GM10266 (cell line): ENCODE measurements at regions not wholly inside any gene's neighbourhood (a gene's known extent, or its start where the extent isn't known, plus 50 kb on each side); places are given as distances from the start of the nearest gene placed in this dataset.

Experiments used
- DNase-seq: peaks from one replicate; pipeline ENCODE4 v3.0.0; 2012; ENCODE audit errors: extremely low spot score
- CTCF ChIP-seq: IDR thresholded peaks from 2 replicates; pipeline ENCODE4 v1.5.1; 2012; ENCODE audit warnings: mild to moderate bottlenecking, low read depth; ENCODE audit not compliant: control insufficient read depth, insufficient read depth; ENCODE audit errors: missing control alignments

- no peak for DNase-seq
- no peak for TF ChIP-seq CTCF
Measured at GRCh38 chr15:57782731-57783130, 76.2 kb downstream of the POLR2M start.

GRCh38 chr15:57784081-57784511 lies 77.6 kb downstream of the POLR2M start:
- no peak for DNase-seq
- TF ChIP-seq CTCF = no peak

- TF ChIP-seq CTCF = no peak
- no peak for DNase-seq
Measured at GRCh38 chr15:57785039-57785438, 78.5 kb downstream of the POLR2M start.

GRCh38 chr15:57785959-57786358 lies 79.4 kb downstream of the POLR2M start:
- no peak for DNase-seq

GRCh38 chr15:57789225-57789624 lies 82.7 kb downstream of the POLR2M start:
- no peak for DNase-seq
- TF ChIP-seq CTCF = no peak

More at GRCh38 chr15:57785959-57786358, 79.4 kb downstream of the POLR2M start:
- TF ChIP-seq CTCF = no peak

GRCh38 chr15:57792724-57793449 lies 86.4 kb downstream of the POLR2M start:
- TF ChIP-seq CTCF = no peak
- no peak for DNase-seq

- no peak for DNase-seq
- no peak for TF ChIP-seq CTCF
Measured at GRCh38 chr15:57795261-57795660, 88.7 kb downstream of the POLR2M start.
